Coronary artery (tissue), 2 donors: ENCODE measurements at regions not wholly inside any gene's neighbourhood (a gene's known extent, or its start where the extent isn't known, plus 50 kb on each side); places are given as distances from the start of the nearest gene placed in this dataset.

ENCODE experiments used
- DNase-seq: peaks from one replicate; pipeline ENCODE4 v3.0.0-alpha.2; 2017; ENCODE audit warnings: low spot score
- H3K27ac ChIP-seq, 2 donors: fragments of 200-600 bp; sonication (generic); one replicate each; pipeline ENCODE4 v1.5.1; 2016 to 2019
- H3K4me3 ChIP-seq: fragments of 200-600 bp; sonication (generic); 2 replicates; pipeline ENCODE4 v1.5.1; 2016; ENCODE audit warnings: mild to moderate bottlenecking, moderate library complexity
- TF ChIP-seq, protein P1 (sequence below): fragments of 200-600 bp; sonication (generic); IDR thresholded peaks from one replicate; pipeline ENCODE4 v1.5.1; 2019; ENCODE audit warnings: antibody characterized with exemption

DNA sequence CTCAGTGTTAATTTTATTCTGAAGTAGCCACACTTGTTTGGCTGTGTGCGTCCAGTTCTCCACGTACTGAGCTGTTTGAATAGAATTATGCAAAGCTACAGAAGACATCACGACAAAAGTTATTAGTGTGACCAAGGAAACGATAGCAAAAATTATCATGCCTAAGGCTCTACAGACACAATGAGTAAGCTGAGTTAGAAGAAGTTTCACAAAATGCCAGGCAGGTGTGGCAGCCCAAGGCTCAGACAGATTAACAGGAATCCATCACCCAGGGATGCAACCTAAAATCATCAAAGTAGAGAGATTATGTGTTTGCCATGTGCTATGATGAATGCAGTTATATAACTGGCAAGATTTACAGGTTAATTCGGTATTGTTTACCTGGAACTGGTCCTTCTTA is 73.1 kb upstream of the INCENP start:
- Histone ChIP-seq H3K4me3 (no peak overlapping the region), H3K27ac (no peak overlapping the region)
- TF ChIP-seq, protein P1, sequence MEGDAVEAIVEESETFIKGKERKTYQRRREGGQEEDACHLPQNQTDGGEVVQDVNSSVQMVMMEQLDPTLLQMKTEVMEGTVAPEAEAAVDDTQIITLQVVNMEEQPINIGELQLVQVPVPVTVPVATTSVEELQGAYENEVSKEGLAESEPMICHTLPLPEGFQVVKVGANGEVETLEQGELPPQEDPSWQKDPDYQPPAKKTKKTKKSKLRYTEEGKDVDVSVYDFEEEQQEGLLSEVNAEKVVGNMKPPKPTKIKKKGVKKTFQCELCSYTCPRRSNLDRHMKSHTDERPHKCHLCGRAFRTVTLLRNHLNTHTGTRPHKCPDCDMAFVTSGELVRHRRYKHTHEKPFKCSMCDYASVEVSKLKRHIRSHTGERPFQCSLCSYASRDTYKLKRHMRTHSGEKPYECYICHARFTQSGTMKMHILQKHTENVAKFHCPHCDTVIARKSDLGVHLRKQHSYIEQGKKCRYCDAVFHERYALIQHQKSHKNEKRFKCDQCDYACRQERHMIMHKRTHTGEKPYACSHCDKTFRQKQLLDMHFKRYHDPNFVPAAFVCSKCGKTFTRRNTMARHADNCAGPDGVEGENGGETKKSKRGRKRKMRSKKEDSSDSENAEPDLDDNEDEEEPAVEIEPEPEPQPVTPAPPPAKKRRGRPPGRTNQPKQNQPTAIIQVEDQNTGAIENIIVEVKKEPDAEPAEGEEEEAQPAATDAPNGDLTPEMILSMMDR, result no peak
- no peak for DNase-seq

DNA sequence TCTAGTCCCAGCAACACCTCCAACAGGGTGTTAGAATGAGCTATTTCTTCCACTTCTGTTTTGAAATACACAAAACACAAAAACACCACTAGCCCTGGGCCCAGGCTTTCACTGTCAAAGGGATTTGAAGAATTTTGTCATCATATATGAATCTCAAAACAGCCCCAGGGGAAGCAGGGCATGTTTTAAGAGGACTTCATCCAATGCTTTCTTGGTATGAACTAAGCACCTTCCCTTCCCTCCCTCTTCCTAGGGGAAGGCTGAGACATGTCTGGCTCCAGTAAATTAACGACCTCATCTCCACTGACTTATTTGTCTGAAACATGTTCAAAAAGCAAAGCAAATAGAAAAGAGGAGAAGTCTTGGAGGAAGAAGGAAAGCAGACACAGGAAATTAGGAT is 75.7 kb upstream of the INCENP start:
- TF ChIP-seq, protein P1, result no peak
- Histone ChIP-seq H3K4me3 (no peak overlapping the region), H3K27ac (no peak overlapping the region)
- DNase-seq, result no peak

DNA sequence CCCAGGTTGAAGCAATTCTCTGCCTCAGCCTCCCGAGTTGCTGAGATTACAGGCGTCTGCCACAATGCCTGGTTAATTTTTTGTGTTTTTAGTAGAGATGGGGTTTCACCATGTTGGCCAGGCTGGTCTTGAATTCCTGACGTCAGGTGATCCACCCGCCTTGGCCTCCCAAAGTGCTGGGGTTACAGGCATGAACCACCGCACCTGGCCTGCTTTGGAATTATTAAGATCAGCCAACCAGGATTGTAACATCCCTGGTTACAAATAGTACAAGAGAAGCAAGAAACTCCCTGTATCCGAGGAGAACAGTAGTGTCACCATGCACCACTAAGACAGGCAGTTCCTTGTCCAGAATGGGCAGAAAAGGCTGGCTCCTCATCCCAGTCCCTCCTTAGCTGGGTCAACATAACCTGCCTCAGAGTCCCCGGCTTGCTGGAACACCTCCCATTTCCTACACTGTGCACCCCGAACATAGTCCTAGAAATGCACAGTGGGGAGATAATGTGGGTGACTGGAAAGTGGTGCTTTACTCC is 77.2 kb upstream of the INCENP start:
- H3K4me3 ChIP-seq, result no peak overlapping the region
- no peak overlapping the region for H3K27ac ChIP-seq
- no peak for DNase-seq
- TF ChIP-seq, protein P1, result no peak

DNA sequence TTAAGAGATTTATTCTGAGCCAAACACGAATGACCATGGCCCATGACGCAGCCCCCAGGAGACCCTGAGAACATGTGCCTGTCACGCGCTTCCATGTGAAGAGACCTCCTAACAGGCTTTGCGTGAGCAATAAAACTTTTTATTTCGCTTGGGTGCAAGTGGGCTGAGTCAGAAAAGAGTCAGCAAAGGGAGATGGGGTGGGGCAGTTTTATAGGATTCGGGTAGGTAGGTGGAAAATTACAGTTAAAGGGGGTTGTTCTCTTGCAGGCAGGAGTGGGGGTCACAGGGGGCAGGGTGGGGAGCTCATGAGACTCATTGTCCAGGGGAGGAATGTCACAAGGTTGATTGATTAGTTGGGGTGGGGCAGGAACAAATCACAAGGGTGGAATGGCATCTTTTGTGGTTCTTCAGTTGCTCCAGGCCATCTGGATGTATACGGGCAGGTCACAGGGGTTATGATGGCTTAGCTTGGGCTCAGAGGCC is 77.2 kb upstream of the FTH1 start:
- DNase-seq, result no peak
- Histone ChIP-seq H3K27ac (no peak overlapping the region), H3K4me3 (no peak overlapping the region)
- TF ChIP-seq, protein P1, result no peak

DNA sequence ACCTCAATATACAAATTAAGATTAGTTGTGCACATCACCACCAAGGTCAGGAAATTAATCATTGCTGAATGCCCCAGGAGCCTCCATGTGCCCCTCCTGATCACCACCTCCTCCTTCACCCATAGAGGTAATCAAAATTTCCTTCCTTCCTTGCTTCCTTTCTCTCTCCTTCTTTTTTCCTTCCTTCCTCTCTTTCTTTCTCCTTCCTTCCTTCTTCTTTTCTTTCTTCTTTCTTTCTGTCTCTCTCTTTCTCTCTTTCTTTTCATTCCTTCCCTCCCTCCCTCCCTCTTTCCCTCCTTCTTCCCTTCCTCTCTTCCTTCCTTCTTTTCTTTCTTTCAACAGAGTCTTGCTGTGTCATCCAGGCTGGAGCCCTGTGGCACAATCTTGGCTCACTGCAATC is 67.9 kb upstream of the FTH1 start:
- Histone ChIP-seq H3K27ac (no peak overlapping the region), H3K4me3 (no peak overlapping the region)
- DNase-seq, result no peak
- TF ChIP-seq, protein P1, result no peak

DNA sequence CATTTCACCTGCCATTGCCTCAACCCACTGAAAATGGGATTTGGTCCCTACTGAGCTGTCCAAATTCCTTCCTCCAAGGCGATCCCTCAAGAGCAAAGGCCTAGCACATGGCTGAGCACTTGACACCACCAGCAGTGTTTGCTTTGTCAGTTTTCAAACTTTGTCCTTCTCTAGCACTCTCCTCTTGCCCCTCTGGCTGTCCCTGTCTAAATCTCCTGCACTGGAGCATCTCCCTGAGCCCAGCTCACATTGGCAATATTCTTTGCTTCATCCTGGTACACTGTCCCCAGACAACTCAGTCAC is 66.6 kb upstream of the FTH1 start:
- TF ChIP-seq, protein P1, result no peak
- DNase-seq, result no peak

DNA sequence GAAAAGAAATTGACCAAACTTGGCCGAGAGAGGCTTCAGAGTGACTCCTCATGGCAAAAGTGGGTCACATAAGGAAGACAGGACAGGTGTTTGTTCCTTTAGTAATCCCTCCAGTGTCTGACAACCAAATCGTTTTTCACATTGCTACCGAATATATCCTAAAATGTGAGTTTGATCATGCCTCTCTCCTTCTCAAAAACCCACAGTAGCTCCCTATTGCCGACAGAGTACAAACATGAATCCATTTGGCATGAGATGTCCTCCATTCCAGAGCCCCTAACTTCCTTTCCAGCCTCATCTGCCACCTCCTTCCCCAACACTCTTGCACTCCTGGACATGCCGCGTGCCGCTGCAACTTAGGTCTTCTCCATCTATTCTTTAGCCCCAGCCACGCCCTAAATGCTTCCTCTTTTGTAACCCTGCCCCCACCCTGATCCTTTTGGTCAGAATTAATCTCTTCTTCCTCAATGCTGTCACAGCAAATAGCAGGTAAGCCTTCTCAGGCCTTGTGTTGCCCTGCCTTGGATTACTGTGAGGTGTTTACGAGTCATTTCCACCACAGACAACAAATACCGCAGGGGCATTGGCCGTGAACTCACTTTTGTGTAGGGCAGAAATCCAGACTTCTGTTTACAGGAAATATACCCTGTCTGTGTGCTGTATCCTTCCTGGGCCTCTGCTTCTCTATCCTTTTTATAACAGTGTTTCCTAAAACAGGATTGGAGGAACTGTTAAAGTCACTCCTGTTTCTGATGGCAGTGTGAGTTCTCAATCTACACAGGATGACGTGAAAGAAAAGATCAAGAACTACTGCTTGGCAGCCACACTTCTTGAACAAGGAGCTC is 66.0 kb upstream of the FTH1 start:
- H3K27ac ChIP-seq, result no peak overlapping the region
- no peak overlapping the region for H3K4me3 ChIP-seq
- TF ChIP-seq, protein P1, result no peak
- DNase-seq, result no peak

More for the DNA sequence above, 66.6 kb upstream of the FTH1 start:
- Histone ChIP-seq H3K27ac (no peak overlapping the region), H3K4me3 (no peak overlapping the region)
